AML-193 (cell line): ENCODE measurements at regions not wholly inside any gene's neighbourhood (a gene's known extent, or its start where the extent isn't known, plus 50 kb on each side); places are given as distances from the start of the nearest gene placed in this dataset.

Source experiments
- DNase-seq, 2 experiments: peaks; one replicate each; lab custom pipeline; 2025; lab: John Stamatoyannopoulos, UW

GRCh38 chr15:35596285-35596684 is 50.3 kb upstream of the DPH6 start:
- DNase-seq = no peak

GRCh38 chr15:35602836-35603235 is 56.9 kb upstream of the DPH6 start:
- no peak for DNase-seq

GRCh38 chr15:35603301-35603700 is 57.3 kb upstream of the DPH6 start:
- no peak for DNase-seq

- DNase-seq = no peak
Observed at GRCh38 chr15:35603856-35604255, 57.9 kb upstream of the DPH6 start.

- DNase-seq = no peak
Observed at GRCh38 chr15:35605764-35606449, 59.9 kb upstream of the DPH6 start.

- DNase-seq = no peak
Observed at GRCh38 chr15:35606450-35606779, 60.5 kb upstream of the DPH6 start.

GRCh38 chr15:35616498-35617271 is 70.7 kb upstream of the DPH6 start:
- DNase-seq = no peak

- peak; percentile 22 to 28 for DNase-seq
Observed at GRCh38 chr15:35618260-35619188, 72.6 kb upstream of the DPH6 start.

GRCh38 chr15:35622641-35623340 is 76.8 kb upstream of the DPH6 start:
- no peak for DNase-seq

GRCh38 chr15:35624881-35625280 is 78.9 kb upstream of the DPH6 start:
- DNase-seq = no peak

GRCh38 chr15:35626571-35627318 is 80.8 kb upstream of the DPH6 start:
- DNase-seq = no peak

- DNase-seq = no peak
Observed at GRCh38 chr15:35627696-35628095, 81.7 kb upstream of the DPH6 start.

GRCh38 chr15:35629766-35630165 is 83.8 kb upstream of the DPH6 start:
- DNase-seq = no peak

- DNase-seq = peak; percentile 0 to 2
Observed at GRCh38 chr15:35630532-35630931, 84.6 kb upstream of the DPH6 start.

GRCh38 chr15:35630985-35631384 is 85.0 kb upstream of the DPH6 start:
- no peak for DNase-seq

GRCh38 chr15:35633677-35634076 is 87.7 kb upstream of the DPH6 start:
- no peak for DNase-seq

- DNase-seq = no peak
Observed at GRCh38 chr15:35646790-35647189, 100.8 kb upstream of the DPH6 start.

- no peak for DNase-seq
Observed at GRCh38 chr15:35647303-35647702, 101.3 kb upstream of the DPH6 start.

- no peak for DNase-seq
Observed at GRCh38 chr15:35648941-35649340, 103.0 kb upstream of the DPH6 start.

GRCh38 chr15:35649575-35649974 is 103.6 kb upstream of the DPH6 start:
- DNase-seq = no peak

- DNase-seq = no peak
Observed at GRCh38 chr15:35654332-35654731, 108.4 kb upstream of the DPH6 start.
